ENCODE measurements at regions not wholly inside any gene's neighbourhood (a gene's known extent, or its start where the extent isn't known, plus 50 kb on each side); places are given as distances from the start of the nearest gene placed in this dataset.

DNA sequence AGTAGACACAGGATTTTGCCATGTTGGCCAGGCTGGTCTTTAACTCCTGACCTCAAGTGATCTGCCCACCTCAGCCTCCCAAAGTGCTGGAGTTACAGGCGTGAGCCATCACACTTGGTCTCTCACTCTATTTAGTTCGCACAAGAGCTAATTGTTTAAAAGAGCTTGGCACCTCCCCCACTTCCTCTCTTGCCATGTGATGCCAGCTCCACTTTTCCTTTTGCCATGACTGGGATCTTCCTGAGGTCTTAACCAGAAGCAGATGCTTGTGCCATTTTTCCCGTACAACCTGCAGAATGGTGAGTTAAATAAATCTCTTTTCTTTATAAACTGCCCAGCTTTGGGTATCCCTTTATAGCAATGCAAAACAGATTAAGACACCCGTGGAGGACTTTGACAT, 200.1 kb upstream of the FRMD6 start:
- TF ChIP-seq, protein P1, sequence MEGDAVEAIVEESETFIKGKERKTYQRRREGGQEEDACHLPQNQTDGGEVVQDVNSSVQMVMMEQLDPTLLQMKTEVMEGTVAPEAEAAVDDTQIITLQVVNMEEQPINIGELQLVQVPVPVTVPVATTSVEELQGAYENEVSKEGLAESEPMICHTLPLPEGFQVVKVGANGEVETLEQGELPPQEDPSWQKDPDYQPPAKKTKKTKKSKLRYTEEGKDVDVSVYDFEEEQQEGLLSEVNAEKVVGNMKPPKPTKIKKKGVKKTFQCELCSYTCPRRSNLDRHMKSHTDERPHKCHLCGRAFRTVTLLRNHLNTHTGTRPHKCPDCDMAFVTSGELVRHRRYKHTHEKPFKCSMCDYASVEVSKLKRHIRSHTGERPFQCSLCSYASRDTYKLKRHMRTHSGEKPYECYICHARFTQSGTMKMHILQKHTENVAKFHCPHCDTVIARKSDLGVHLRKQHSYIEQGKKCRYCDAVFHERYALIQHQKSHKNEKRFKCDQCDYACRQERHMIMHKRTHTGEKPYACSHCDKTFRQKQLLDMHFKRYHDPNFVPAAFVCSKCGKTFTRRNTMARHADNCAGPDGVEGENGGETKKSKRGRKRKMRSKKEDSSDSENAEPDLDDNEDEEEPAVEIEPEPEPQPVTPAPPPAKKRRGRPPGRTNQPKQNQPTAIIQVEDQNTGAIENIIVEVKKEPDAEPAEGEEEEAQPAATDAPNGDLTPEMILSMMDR (IDR thresholded peaks at IDR 0.05): no peak
- TF ChIP-seq, protein P2, sequence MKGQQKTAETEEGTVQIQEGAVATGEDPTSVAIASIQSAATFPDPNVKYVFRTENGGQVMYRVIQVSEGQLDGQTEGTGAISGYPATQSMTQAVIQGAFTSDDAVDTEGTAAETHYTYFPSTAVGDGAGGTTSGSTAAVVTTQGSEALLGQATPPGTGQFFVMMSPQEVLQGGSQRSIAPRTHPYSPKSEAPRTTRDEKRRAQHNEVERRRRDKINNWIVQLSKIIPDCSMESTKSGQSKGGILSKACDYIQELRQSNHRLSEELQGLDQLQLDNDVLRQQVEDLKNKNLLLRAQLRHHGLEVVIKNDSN (IDR thresholded peaks at IDR 0.05; ENCODE audit: borderline replicate concordance, low read depth): no peak
- TF ChIP-seq, protein P3, sequence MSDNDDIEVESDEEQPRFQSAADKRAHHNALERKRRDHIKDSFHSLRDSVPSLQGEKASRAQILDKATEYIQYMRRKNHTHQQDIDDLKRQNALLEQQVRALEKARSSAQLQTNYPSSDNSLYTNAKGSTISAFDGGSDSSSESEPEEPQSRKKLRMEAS (IDR thresholded peaks at IDR 0.05; ENCODE audit: low read depth): no peak
- TF ChIP-seq POLR2AphosphoS5 (IDR thresholded peaks at IDR 0.05; ENCODE audit: low read depth, low read length) (no peak), GABPA (IDR thresholded peaks at IDR 0.05; ENCODE audit: low read depth) (no peak), TCF12 (IDR thresholded peaks at IDR 0.05) (no peak), NFIC (IDR thresholded peaks at IDR 0.05; ENCODE audit: borderline replicate concordance) (no peak), ELF1 (IDR thresholded peaks at IDR 0.05) (no peak), YY1 (IDR thresholded peaks at IDR 0.05; ENCODE audit: low read depth) (no peak), TAF1 (IDR thresholded peaks at IDR 0.05; ENCODE audit: borderline replicate concordance, low read depth, low read length) (no peak)
- TF ChIP-seq, protein P4, sequence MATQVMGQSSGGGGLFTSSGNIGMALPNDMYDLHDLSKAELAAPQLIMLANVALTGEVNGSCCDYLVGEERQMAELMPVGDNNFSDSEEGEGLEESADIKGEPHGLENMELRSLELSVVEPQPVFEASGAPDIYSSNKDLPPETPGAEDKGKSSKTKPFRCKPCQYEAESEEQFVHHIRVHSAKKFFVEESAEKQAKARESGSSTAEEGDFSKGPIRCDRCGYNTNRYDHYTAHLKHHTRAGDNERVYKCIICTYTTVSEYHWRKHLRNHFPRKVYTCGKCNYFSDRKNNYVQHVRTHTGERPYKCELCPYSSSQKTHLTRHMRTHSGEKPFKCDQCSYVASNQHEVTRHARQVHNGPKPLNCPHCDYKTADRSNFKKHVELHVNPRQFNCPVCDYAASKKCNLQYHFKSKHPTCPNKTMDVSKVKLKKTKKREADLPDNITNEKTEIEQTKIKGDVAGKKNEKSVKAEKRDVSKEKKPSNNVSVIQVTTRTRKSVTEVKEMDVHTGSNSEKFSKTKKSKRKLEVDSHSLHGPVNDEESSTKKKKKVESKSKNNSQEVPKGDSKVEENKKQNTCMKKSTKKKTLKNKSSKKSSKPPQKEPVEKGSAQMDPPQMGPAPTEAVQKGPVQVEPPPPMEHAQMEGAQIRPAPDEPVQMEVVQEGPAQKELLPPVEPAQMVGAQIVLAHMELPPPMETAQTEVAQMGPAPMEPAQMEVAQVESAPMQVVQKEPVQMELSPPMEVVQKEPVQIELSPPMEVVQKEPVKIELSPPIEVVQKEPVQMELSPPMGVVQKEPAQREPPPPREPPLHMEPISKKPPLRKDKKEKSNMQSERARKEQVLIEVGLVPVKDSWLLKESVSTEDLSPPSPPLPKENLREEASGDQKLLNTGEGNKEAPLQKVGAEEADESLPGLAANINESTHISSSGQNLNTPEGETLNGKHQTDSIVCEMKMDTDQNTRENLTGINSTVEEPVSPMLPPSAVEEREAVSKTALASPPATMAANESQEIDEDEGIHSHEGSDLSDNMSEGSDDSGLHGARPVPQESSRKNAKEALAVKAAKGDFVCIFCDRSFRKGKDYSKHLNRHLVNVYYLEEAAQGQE (IDR thresholded peaks at IDR 0.05; ENCODE audit: low read depth, low read length): no peak

All from SK-N-SH (cell line).